HT-29 (cell line): ENCODE measurements at regions not wholly inside any gene's neighbourhood (a gene's known extent, or its start where the extent isn't known, plus 50 kb on each side); places are given as distances from the start of the nearest gene placed in this dataset.

Source experiments
- DNase-seq: peaks from one replicate; pipeline ENCODE4 v3.0.0-alpha.2; 2015; ENCODE audit warnings: low spot score

GRCh38 chr1:29829448-29830344 is 593.4 kb downstream of the PTPRU start:
- DNase-seq = no peak

- DNase-seq = no peak
Measured at GRCh38 chr1:29828526-29829447, 592.5 kb downstream of the PTPRU start.

- DNase-seq = no peak
Measured at GRCh38 chr1:29827801-29828525, 591.6 kb downstream of the PTPRU start.

GRCh38 chr1:29827237-29827750 is 591.0 kb downstream of the PTPRU start:
- no peak for DNase-seq

GRCh38 chr1:29826646-29827045 is 590.3 kb downstream of the PTPRU start:
- DNase-seq = no peak

- no peak for DNase-seq
Measured at GRCh38 chr1:29825941-29826415, 589.7 kb downstream of the PTPRU start.

GRCh38 chr1:29825274-29825940 is 589.1 kb downstream of the PTPRU start:
- DNase-seq = no peak

GRCh38 chr1:29824511-29825273 is 588.4 kb downstream of the PTPRU start:
- DNase-seq = no peak

- no peak for DNase-seq
Measured at GRCh38 chr1:29824025-29824424, 587.7 kb downstream of the PTPRU start.

GRCh38 chr1:29823561-29823960 is 587.2 kb downstream of the PTPRU start:
- DNase-seq = no peak

- no peak for DNase-seq
Measured at GRCh38 chr1:29821605-29822004, 585.3 kb downstream of the PTPRU start.

GRCh38 chr1:29820401-29820800 is 584.1 kb downstream of the PTPRU start:
- no peak for DNase-seq

- no peak for DNase-seq
Measured at GRCh38 chr1:29812408-29813135, 576.2 kb downstream of the PTPRU start.

- DNase-seq = no peak
Measured at GRCh38 chr1:29811727-29812407, 575.5 kb downstream of the PTPRU start.

- no peak for DNase-seq
Measured at GRCh38 chr1:29811247-29811646, 574.9 kb downstream of the PTPRU start.

- no peak for DNase-seq
Measured at GRCh38 chr1:29810121-29811120, 574.1 kb downstream of the PTPRU start.

GRCh38 chr1:29809446-29810120 is 573.3 kb downstream of the PTPRU start:
- DNase-seq = no peak
